H1 (cell line): ENCODE measurements at regions not wholly inside any gene's neighbourhood (a gene's known extent, or its start where the extent isn't known, plus 50 kb on each side); places are given as distances from the start of the nearest gene placed in this dataset.

ENCODE experiments used
- CBX5 ChIP-seq: fragments of 300-800, 300-1000 bp; sonication (generic); IDR thresholded peaks from 2 replicates; pipeline ENCODE4 v1.7.1; 2016; ENCODE audit warnings: antibody characterized with exemption, low read length, low read depth
- EGR1 ChIP-seq: IDR thresholded peaks from 2 replicates; pipeline ENCODE4 v1.6.1; 2011; ENCODE audit warnings: low read depth, low read length, borderline replicate concordance
- EP300 ChIP-seq, 2 experiments: IDR thresholded peaks; 1 replicate in 1 of 2; 2 replicates in 1 of 2; pipeline ENCODE4 v1.6.1; 2011 to 2012; ENCODE audit warnings: low read depth in 2 of 2, low read length in 2 of 2, mild to moderate bottlenecking in 2 of 2, borderline replicate concordance in 1 of 2, inconsistent platforms in 1 of 2, moderate library complexity in 1 of 2
- KDM4A ChIP-seq: IDR thresholded peaks from one replicate; pipeline ENCODE4 v1.7.1; 2012; ENCODE audit warnings: low read depth, mild to moderate bottlenecking, moderate library complexity, low read length, inconsistent platforms; ENCODE audit not compliant: severe bottlenecking
- MAFK ChIP-seq: IDR thresholded peaks from 2 replicates; pipeline ENCODE4 v1.6.1; 2012; ENCODE audit warnings: low read depth, mild to moderate bottlenecking, improper control_type of control experiment, low read length
- NANOG ChIP-seq: IDR thresholded peaks from 2 replicates; pipeline ENCODE4 v1.6.1; 2011; ENCODE audit warnings: low read length, low read depth, mild to moderate bottlenecking, inconsistent platforms; ENCODE audit not compliant: insufficient read depth, poor library complexity, severe bottlenecking
- SIN3A ChIP-seq, 2 experiments: IDR thresholded peaks in 1 of 2; conservative IDR thresholded peaks in 1 of 2; 2 replicates each; pipeline ENCODE4 v1.6.1; 2011 to 2012; ENCODE audit warnings: low read length in 2 of 2, improper control_type of control experiment in 1 of 2, low read depth in 1 of 2, mild to moderate bottlenecking in 1 of 2
- SIX5 ChIP-seq: IDR thresholded peaks from 2 replicates; pipeline ENCODE4 v1.6.1; 2011; ENCODE audit warnings: mild to moderate bottlenecking, low read depth, low read length
- SP1 ChIP-seq: IDR thresholded peaks from 2 replicates; pipeline ENCODE4 v1.6.1; 2011; ENCODE audit warnings: low read depth, low read length
- YY1 ChIP-seq: IDR thresholded peaks from 2 replicates; pipeline ENCODE4 v1.6.1; 2011; ENCODE audit warnings: low read depth, mild to moderate bottlenecking, low read length
- TF ChIP-seq, protein P1 (sequence below): IDR thresholded peaks from 2 replicates; pipeline ENCODE4 v1.6.1; 2011; ENCODE audit warnings: low read depth, mild to moderate bottlenecking, low read length; ENCODE audit not compliant: insufficient read depth
- TF ChIP-seq, protein P2 (sequence below): IDR thresholded peaks from 2 replicates; pipeline ENCODE4 v1.6.1; 2012; ENCODE audit warnings: low read length, inconsistent platforms
- TF ChIP-seq, protein P3 (sequence below): IDR thresholded peaks from 2 replicates; pipeline ENCODE4 v1.6.1; 2011; ENCODE audit warnings: low read length, improper control_type of control experiment
- TF ChIP-seq, protein P4 (sequence below): IDR thresholded peaks from 2 replicates; pipeline ENCODE4 v1.6.1; 2012; ENCODE audit warnings: inconsistent platforms

DNA sequence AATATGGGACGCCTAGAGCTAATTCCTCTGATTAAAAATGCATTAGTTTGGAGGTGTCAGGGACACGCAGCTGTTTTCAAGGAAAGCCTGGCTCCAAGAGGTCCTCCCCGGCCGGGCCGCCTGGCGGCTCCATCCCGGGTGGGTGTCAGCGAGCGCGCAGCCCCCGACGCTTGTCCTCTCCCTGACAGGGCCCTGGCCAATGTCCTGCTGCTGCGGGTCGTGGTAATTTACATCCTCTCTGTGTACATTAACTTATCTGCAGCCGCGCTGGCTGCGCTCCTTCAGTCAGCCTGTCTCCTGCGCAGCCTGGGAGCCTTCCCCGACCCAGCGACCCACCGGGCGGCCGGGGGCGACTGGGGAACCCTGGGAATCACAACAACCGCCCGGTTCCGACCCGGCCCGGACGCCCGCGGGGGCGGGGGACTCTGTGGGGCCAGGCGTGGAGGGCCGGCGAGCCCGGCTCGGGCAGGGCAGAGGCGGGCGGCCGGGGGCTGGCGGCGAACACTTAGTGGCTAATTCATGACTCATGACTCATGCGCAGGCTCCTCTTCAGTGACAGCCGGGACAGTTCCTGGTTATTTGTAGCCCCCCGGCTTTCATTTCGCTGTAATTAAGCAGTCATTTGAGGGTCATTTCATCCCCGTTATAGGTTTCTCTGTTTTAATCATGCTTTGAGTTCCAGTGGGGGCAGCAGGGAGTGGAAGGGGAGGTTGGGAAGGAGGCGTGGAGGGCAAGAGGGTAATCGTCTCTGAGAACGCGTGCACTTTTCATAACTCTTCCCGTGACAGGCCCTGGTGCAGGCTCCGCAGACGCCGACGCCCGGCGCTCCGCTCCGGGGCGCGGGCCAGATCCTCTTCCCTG lies 141.9 kb upstream of the CTAGE1 start (continued):
- no peak for TF ChIP-seq CBX5
- TF ChIP-seq, protein P1, sequence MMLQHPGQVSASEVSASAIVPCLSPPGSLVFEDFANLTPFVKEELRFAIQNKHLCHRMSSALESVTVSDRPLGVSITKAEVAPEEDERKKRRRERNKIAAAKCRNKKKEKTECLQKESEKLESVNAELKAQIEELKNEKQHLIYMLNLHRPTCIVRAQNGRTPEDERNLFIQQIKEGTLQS = no peak
- TF ChIP-seq, protein P2, sequence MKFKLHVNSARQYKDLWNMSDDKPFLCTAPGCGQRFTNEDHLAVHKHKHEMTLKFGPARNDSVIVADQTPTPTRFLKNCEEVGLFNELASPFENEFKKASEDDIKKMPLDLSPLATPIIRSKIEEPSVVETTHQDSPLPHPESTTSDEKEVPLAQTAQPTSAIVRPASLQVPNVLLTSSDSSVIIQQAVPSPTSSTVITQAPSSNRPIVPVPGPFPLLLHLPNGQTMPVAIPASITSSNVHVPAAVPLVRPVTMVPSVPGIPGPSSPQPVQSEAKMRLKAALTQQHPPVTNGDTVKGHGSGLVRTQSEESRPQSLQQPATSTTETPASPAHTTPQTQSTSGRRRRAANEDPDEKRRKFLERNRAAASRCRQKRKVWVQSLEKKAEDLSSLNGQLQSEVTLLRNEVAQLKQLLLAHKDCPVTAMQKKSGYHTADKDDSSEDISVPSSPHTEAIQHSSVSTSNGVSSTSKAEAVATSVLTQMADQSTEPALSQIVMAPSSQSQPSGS = no peak
- TF ChIP-seq SP1 = no peak
- TF ChIP-seq NANOG = no peak
- no peak for TF ChIP-seq YY1
- no peak for TF ChIP-seq EGR1
- no peak for TF ChIP-seq EP300 (IDR thresholded peaks at IDR 0.05; ENCODE audit: borderline replicate concordance in 1 of 2, low read depth in 2 of 2, low read length in 2 of 2)
- TF ChIP-seq MAFK = no peak
- TF ChIP-seq KDM4A = peak; percentile 32
- no peak for TF ChIP-seq SIX5
- TF ChIP-seq, protein P3, sequence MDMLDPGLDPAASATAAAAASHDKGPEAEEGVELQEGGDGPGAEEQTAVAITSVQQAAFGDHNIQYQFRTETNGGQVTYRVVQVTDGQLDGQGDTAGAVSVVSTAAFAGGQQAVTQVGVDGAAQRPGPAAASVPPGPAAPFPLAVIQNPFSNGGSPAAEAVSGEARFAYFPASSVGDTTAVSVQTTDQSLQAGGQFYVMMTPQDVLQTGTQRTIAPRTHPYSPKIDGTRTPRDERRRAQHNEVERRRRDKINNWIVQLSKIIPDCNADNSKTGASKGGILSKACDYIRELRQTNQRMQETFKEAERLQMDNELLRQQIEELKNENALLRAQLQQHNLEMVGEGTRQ = no peak
- no peak for TF ChIP-seq SIN3A (conservative IDR thresholded peaks at IDR 0.05 in 1 of 2, IDR thresholded peaks at IDR 0.05 in 1 of 2; ENCODE audit: low read depth in 1 of 2, low read length in 2 of 2)
- TF ChIP-seq, protein P4, sequence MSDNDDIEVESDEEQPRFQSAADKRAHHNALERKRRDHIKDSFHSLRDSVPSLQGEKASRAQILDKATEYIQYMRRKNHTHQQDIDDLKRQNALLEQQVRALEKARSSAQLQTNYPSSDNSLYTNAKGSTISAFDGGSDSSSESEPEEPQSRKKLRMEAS = no peak
